HG03196 (cell line): ENCODE measurements at regions not wholly inside any gene's neighbourhood (a gene's known extent, or its start where the extent isn't known, plus 50 kb on each side); places are given as distances from the start of the nearest gene placed in this dataset.

Source experiments
- ATAC-seq: cut with Tn5 transposase; IDR thresholded peaks from one replicate; pipeline ENCODE4 v1.9.1; 2021; ENCODE audit not compliant: unreplicated experiment

- ATAC-seq: no peak
Measured at GRCh38 chr14:29265852-29266251, 499.3 kb downstream of the FOXG1 start.

DNA sequence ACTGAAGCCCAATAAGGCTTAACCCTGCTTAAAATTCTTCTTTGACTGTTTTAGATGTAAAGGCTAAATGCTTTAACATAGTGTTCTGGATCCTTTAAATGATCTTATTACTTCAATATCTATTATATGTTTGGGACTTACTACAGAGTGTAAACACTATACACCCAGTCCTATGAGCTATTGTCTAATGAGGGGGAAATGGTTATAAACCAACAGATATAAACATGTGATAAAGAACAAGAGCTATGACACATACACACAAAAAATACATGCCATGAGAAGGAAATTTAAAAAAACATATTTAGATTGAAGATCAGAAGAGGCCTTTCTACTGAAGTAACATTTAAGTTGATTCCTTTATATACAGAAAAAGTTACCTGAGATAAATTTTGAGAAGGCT lies 505.1 kb downstream of the FOXG1 start:
- ATAC-seq: no peak

- ATAC-seq: no peak
Measured at GRCh38 chr14:29273513-29273912, 506.9 kb downstream of the FOXG1 start.

GRCh38 chr14:29274890-29275596 lies 508.5 kb downstream of the FOXG1 start:
- no peak for ATAC-seq

DNA sequence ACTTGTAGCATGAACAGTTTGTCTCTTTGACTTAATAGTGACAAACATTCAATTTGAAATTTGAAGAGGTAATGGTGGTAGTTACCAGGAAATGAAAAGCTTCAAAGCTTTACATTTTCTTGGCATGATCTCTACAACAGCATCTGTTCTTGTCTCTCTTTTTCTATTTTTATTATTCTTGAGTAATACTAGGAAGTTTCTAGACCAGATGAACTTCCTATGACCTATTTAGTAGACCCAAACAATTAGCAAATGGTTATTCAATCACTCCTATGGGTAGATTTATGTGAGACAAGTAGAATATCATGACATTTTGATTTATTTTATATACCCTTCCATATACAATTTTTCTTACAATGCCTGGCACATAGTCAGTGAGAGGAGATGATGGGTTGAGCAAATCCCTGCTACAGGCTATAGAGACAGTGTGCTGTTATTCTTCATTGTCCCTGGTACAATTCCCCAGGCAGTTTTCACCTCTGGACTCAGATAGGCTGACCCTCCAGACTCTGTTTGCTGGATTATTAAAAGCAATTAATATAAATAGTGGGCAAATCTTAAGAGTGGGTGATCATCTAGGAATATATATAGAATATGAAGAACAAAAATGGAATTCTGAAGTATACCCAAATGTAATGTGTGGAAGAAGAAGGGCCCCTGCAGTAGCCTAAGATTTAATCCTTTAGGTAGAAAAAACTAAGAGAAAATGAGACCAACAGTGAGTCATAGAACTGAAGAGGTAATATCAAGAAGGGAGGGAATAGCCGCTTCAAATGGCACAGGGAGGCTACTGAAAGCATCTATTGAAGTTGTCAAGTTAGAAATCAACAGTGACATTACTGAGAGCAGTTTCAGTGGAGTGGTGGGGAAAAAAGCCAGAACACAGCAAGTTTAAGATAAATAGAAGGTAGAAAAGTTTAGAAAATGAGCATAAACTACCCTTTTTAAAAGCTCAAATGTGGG lies 512.0 kb downstream of the FOXG1 start:
- no peak for ATAC-seq

DNA sequence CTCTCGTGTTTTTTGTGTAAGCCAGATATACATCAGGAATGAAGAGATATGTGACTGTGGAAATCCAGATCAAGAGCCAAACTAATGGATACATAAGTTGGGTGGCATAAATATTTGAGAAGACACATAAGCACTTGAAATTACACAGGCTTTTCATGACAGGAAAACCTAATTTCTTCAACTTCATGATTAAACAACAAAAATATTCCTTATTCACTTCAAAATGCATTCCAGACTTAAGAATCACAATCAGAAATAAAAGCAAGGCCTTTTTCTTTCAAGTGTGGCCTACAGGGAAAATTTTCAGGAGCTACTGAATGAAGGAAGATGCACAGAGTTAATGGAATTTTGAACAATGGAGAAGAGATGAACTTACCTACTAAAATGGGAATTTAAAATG lies 515.6 kb downstream of the FOXG1 start:
- no peak for ATAC-seq

DNA sequence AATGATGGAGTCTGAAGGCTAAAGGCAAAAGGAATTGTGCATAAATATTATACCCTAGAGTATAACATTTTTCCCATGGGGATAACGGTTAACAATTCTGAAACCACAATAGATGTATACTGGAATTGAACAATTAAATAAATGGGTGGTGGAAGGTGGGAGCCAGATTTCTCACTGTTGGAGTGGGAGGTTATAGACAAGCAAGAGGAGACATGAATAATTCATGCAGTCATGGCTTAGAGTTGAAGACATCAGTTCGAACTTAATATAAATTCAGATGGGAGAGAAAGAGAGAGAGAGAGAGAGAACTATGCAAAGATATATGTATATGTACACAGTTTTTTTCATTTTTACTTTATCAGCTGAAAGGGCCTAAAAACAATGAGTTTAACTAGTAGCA lies 523.9 kb downstream of the FOXG1 start:
- ATAC-seq: no peak

- ATAC-seq: no peak
Measured at GRCh38 chr14:29299372-29299771, 532.8 kb downstream of the FOXG1 start.

DNA sequence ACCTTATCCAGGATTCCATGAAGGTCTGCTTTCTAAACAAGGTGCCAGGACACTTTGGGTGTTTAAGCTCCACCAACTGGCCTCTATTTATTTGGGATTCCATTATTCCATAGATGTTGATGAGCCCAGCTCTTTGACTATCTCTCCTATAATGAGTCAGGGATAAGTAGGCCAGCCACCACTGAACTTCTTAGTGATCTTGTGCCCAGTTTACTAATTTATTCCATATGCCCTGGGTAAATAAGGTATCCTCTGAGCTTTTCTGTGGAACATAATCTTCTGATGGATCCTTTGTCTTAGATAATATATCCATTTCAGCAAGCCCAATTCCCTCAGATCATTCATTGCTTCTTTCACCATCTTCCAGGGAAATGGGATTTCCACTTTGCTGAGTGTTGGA lies 535.0 kb downstream of the FOXG1 start:
- ATAC-seq: no peak

GRCh38 chr14:29310210-29310609 lies 543.6 kb downstream of the FOXG1 start:
- ATAC-seq: no peak

- no peak for ATAC-seq
Measured at GRCh38 chr14:29310757-29311156, 544.2 kb downstream of the FOXG1 start.

- ATAC-seq: no peak
Measured at GRCh38 chr14:29311983-29312382, 545.4 kb downstream of the FOXG1 start.

DNA sequence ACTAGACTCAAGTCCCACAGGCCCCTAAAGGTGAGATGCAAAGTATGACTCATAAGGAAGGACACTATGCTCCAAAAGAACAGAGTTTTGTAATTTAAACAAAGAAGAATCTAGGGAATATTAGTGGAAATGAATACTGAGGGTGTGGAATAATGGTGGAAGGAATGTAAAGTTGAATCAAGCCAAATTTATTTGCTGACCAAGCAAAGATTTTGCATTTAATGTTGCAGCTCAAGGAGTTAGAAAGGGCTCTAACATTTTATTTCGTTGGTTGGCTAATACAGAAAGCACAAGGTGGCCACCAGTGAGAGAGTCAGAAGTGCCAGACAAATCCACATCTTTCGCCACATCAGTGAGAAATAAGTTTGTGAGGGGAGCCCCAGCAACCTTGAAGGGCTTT lies 550.3 kb downstream of the FOXG1 start:
- ATAC-seq: no peak

DNA sequence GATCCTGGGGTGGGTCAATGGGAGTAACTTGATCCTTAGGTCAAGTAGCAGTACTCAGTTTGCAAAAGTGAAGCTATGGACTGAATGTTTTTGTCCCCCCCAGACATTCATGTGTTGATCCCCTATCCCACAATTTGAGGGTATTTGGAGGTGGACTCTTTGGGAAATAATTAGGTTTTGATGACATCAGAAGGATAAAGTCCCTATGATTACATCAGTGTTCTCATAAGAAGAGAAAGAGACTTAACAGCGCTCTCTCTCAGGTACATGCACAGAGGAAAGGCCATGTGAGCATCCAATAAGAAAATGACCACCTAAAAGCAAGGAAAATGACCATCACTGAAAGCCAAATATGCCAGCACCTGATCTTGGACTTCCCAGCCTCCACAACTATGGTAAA lies 550.8 kb downstream of the FOXG1 start:
- ATAC-seq: no peak

DNA sequence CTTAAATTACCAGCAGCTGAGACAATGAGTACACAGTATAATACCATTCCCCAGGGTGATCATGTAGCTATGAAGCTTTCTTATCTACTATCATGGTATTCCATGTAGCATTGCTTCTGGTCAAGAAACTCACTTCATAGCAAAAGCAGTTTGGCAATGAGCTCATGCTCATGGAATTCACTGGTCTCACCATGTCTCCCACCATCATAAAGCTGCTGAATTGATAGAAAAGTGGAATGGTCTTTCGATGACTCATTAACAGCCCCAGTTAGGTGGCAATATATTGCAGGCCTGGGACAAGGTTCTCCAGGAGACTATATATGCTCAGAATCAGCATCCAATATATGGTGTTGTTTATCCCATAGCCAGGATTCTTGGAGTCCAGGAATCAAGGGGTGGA lies 553.7 kb downstream of the FOXG1 start:
- ATAC-seq: no peak

- ATAC-seq: no peak
Measured at GRCh38 chr14:29321646-29322045, 555.1 kb downstream of the FOXG1 start.

DNA sequence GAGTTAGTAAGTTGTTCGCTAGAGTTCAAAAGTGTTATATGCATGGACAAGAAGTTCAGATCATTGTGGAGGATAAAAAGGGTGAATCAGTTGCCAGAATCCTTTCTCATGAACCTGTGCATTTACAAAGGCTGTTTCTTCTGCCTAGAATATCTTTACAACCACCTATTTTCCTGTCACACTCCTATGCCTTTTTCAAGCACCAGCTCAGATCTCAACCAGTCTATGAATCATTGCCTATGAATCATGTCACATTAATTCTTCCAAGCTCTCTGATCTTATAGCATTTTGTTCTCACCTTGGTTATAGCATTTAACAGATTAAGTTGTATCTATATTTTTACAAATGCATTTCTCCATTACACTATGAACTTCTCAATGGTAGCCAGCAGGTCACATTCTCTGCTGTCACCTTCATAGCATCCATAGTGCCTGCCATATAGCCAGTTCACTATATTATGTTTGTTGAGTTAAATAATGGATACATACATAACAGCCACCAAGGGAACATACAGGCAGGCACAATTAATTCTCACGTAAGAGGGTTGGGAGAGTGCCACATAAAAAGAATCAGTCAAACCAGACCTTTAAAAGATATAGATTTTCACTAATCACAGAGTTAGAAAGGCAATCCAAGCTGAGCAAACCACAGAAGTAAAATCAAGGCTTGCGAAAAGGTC lies 573.0 kb downstream of the FOXG1 start:
- no peak for ATAC-seq

DNA sequence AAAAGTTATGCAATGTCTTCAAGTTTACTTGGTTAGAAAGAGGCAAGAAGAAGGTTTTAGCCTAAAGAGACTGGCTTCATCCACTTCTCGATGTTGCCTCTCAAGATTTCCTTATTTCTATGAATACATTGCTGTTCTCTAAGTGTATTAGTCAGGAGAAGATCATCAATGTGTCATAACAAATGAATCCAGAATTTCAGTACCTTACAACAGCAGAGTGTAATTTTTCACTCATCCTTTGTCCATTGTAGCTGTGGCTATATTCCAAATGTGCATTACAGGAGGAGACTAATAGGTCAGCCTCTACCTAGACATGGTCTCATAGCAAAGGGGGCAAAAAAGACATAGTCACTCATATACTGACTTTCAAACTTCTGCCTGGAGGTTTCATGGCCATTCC lies 579.1 kb downstream of the PRKD1 start:
- ATAC-seq: no peak

DNA sequence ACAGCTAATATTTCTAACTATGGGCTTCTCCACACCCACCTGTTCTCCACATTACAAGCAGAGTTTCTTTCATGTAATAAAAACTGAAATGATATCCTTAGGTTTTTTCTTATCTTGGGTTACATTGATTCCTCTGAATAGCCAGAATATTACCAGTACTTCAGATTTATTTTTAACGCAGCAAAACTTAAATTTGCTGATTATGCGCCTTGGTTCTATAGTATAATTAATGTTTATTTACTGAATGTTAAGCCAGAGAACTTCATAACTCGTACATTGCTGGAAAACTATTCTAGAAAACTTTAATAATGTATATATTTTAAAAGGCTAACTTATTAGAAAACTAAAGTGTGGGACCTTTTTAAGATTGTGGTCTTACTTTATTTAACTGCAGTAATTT lies 577.2 kb downstream of the PRKD1 start:
- ATAC-seq: no peak

DNA sequence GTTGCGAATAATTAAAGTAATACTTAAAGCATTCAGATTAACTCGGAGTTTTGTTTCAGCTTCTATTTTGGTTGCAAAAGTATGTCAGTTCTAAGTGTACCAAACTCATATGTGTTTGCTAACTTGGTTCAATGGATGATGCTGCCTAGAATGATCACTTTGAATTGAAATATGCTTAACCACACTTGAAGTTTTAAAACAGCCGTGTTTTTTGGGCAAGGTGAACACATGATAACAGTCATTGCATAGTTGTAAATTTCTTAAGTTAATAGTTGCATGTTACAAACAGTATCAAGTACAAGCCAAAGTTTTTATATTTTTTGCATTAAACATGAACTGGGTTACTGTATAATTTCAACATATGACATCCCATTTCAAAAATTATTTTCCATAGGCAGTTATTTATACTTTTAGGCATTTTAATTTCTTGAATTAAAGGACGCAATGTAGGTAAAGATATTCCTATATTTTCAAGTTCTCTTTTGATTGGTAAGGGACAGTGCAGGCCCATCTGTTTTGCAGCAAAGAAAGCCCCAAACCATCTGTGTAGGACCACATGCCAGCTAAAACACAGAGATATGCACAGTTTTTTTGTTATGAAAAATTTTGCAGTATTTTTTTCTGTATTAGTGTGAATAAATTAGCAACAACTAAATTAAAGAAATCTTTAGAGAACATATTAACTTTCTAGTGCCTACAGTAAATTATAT lies 575.5 kb downstream of the PRKD1 start:
- no peak for ATAC-seq

GRCh38 chr14:29352706-29353080 lies 575.0 kb downstream of the PRKD1 start:
- ATAC-seq: no peak
